ENCODE measurements at regions not wholly inside any gene's neighbourhood (a gene's known extent, or its start where the extent isn't known, plus 50 kb on each side); places are given as distances from the start of the nearest gene placed in this dataset.

DNA sequence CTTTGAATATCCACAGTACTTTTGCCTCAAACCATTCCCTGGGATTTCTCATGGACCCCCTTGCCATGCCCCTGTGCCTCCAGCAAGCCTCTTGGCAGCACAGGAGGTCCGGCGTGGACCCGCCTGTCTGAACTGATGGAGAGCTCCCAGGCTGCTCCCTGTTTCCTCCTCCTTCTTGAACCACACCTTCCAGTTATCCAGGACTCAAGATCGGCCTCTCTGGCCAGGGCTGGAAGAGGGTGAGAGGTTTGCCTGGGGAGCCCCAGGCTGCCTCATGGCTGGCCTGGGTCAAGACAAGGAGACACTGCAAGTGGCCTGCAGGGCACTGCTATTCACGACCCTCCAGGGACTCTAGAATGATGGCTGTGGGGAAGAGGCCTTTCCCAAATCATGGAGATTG is 93.6 kb upstream of the WASF3 start:
- TF ChIP-seq, protein P1, sequence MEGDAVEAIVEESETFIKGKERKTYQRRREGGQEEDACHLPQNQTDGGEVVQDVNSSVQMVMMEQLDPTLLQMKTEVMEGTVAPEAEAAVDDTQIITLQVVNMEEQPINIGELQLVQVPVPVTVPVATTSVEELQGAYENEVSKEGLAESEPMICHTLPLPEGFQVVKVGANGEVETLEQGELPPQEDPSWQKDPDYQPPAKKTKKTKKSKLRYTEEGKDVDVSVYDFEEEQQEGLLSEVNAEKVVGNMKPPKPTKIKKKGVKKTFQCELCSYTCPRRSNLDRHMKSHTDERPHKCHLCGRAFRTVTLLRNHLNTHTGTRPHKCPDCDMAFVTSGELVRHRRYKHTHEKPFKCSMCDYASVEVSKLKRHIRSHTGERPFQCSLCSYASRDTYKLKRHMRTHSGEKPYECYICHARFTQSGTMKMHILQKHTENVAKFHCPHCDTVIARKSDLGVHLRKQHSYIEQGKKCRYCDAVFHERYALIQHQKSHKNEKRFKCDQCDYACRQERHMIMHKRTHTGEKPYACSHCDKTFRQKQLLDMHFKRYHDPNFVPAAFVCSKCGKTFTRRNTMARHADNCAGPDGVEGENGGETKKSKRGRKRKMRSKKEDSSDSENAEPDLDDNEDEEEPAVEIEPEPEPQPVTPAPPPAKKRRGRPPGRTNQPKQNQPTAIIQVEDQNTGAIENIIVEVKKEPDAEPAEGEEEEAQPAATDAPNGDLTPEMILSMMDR (IDR thresholded peaks at IDR 0.05; ENCODE audit: low read depth, low read length): no peak
- no peak for DNase-seq (ENCODE audit: low read depth in 2 of 2)

DNA sequence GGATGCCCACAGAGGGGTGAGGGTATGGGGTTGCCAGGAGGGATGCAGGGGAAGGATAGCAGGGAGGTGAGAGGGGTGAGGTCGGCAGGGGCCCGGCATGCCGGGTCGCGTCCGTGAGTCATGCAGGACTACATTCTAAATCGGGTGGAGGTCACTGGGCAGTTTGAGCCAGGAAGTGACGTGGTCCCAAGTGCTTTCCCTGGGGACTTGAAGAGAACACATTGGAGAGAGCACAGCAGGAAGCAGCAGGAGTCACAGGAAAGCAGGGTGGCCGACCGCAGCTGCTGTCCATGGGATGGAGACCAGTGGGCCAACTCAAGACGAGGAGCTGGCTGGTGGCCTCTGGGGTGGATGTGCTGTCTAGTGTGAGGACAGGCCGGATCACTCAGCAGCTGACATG is 92.0 kb upstream of the WASF3 start:
- DNase-seq (ENCODE audit: low read depth in 2 of 2): peak; percentile 18 to 83
- TF ChIP-seq, protein P1 (IDR thresholded peaks at IDR 0.05; ENCODE audit: low read depth, low read length): no peak
- no peak overlapping the region for H3K4me3 ChIP-seq (replicated peaks in 1 of 2; ENCODE audit: low read depth in 2 of 2, low read length in 2 of 2)

More for the DNA sequence above, 93.6 kb upstream of the WASF3 start:
- H3K4me3 ChIP-seq (replicated peaks in 1 of 2; ENCODE audit: low read depth in 2 of 2, low read length in 2 of 2): no peak overlapping the region

DNA sequence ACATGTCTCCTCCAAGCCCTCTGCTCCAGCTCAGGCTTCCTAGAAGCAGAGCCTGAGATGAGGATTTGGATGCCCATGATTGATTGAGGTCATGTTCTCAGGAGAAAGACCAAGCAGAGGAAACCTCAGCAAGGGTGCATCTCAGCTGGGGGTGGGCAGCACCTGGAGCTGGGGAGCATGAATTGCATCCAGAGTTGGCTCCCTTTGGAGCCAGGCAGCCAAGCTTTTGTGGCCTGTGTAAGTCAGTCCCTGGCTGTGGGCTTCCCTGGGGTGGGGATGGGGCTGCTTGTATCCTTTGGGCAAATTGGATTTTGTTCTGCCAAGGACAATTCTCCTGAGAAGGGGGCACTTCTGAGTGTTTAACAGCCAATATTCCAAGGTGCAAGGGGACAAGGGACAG is 91.5 kb upstream of the WASF3 start:
- TF ChIP-seq, protein P1 (IDR thresholded peaks at IDR 0.05; ENCODE audit: low read depth, low read length): no peak
- H3K4me3 ChIP-seq (replicated peaks in 1 of 2; ENCODE audit: low read depth in 2 of 2, low read length in 2 of 2): no peak overlapping the region
- DNase-seq (ENCODE audit: low read depth in 2 of 2): no peak

DNA sequence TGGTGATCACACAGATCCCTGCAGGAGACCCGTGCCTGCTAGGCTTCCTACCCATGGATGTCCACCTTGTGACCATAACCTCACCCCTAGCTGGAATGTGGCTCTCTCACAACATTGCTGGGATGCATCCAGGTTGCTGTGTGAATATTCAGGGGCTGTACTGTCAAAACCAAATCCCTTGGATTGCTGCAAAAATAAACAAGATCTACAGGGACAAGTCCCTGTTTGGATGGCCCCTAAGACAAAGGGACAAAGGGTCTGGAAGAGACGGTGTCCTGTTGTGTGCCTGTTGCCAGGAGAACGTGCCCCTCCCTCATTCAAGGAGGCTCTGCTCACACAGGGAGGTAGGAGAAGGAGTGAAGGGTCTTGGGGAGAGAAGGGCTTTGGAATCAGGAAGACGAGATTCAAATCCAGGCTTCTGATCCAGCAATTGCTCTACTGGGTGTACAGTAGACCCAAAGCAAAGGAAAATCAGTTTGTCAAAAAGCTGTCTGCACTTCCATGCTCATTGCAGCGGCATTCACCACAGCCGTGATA is 89.2 kb upstream of the WASF3 start:
- no peak for DNase-seq (ENCODE audit: low read depth in 2 of 2)
- no peak overlapping the region for H3K4me3 ChIP-seq (replicated peaks in 1 of 2; ENCODE audit: low read depth in 2 of 2, low read length in 2 of 2)
- TF ChIP-seq, protein P1 (IDR thresholded peaks at IDR 0.05; ENCODE audit: low read depth, low read length): no peak

DNA sequence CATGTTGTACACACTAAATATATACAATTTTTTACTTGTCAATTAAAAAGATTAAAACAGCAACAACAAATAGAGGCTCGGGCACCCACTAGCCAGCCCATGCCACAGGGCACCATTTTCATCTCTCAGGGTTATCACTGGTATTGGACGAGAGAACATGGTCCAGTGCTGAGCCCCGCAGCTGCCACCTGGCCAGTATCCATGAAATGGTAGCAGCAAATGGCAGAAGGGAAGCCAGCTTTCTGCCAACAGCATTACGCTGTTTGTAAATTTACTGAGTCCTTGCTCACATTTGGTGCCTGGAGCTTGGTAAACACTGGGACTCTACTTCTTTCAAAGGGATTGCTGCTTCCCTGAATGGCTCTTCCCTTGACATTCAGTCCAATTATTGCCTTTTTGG is 87.9 kb upstream of the WASF3 start:
- no peak for DNase-seq (ENCODE audit: low read depth in 2 of 2)
- TF ChIP-seq, protein P1 (IDR thresholded peaks at IDR 0.05; ENCODE audit: low read depth, low read length): no peak
- no peak overlapping the region for H3K4me3 ChIP-seq (replicated peaks in 1 of 2; ENCODE audit: low read depth in 2 of 2, low read length in 2 of 2)

DNA sequence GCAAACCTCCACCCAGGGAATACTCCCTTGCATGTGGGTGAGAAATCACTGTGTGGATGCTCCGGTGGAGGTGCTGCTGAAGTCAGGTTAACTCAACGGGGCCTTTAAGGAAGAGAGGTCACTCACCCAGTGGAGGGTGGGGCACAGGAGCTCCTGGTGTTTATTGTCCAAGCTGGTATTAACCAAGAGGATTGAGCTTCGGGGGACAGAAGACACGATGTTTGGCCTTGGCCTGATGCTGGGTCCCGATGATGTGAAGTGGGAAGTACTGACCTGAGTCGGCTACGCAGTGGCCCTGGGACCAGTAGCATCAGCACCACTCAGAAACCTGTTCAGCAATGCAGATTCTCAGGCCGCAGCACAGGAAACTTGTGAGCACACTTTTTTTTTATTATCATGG is 85.7 kb upstream of the WASF3 start:
- no peak for DNase-seq (ENCODE audit: low read depth in 2 of 2)
- H3K4me3 ChIP-seq (replicated peaks in 1 of 2; ENCODE audit: low read depth in 2 of 2, low read length in 2 of 2): no peak overlapping the region
- TF ChIP-seq, protein P1 (IDR thresholded peaks at IDR 0.05; ENCODE audit: low read depth, low read length): no peak

DNA sequence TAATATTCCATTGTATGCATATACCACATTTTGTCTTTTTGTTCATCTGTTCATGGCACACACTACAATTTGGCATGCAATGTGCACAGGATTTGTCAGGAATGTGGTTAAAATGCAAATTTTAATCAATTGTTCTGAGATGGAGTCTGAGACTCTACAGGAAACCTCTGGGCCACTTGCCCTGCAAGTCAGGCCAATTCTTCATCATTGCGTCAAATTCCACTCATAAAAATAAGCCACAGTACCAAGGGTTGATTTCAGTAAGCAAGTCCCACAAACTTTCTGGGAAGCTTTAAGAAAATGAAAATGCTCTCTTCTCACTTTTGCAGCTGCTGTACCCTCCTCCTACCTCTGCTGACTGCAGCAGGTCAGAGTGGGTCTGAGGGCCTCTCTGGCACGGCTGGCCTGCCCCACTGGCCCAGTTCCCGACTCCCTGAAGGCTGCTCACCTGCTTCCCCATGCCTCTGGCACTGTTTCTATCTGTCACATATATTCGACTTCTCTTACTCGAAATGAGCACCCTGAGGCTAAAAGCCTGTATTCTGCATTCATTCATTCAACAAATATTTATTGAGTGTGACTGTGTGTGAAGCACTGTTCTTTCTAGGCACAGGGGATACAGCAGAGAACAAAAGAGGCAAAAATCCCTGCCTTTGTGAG is 83.8 kb upstream of the WASF3 start:
- no peak for DNase-seq (ENCODE audit: low read depth in 2 of 2)
- H3K4me3 ChIP-seq (replicated peaks in 1 of 2; ENCODE audit: low read depth in 2 of 2, low read length in 2 of 2): no peak overlapping the region
- TF ChIP-seq, protein P1 (IDR thresholded peaks at IDR 0.05; ENCODE audit: low read depth, low read length): no peak

All from cardiac fibroblast (primary cell).